ENCODE measurements at regions not wholly inside any gene's neighbourhood (a gene's known extent, or its start where the extent isn't known, plus 50 kb on each side); places are given as distances from the start of the nearest gene placed in this dataset.
"Not testable (repeated sequence)": the region's sequence is repeated elsewhere in the genome, so short reads cannot be mapped to it uniquely, and the experiment has no call there.

DNA sequence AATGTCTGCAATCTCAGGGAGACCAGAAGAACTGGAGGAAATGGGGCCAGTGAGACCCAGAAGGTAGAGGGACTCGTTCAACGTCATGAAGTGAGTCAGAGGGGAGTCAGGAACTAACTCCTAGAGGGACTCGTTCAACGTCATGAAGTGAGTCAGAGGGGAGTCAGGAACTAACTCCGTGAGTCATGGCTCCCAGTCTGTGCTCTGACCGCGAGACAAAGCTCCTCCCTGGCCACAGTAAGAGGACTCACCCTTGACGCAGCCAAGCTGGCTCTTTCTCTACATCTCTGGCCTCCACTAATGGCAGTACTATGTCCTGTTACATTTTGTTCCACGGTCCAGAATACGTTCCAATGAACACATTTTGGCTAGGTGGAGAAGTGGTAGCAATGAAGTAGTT is 902.5 kb downstream of the KCNJ2 start:
- DNase-seq (ENCODE audit: low read depth in 3 of 3): no peak

DNA sequence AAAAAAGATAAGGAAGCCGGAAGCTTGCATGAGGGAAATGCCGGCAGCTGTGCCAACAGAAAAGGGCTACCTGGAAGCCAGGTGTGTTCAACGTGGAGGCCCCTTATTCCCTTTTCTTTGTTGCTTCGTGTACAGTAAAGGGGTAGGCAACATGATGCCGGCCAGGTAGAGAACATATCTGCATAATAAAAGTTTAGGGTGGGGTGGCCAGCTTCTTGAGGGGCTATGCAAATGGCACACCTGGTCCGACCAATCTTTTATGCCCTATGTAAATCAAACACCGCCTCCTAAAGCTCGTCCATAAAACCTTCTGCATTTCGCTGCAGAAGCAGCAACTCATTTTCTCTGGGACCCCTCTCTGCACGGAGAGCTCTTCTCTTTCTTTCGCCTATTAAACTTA is 911.6 kb downstream of the KCNJ2 start:
- no peak for DNase-seq (ENCODE audit: low read depth in 3 of 3)

DNA sequence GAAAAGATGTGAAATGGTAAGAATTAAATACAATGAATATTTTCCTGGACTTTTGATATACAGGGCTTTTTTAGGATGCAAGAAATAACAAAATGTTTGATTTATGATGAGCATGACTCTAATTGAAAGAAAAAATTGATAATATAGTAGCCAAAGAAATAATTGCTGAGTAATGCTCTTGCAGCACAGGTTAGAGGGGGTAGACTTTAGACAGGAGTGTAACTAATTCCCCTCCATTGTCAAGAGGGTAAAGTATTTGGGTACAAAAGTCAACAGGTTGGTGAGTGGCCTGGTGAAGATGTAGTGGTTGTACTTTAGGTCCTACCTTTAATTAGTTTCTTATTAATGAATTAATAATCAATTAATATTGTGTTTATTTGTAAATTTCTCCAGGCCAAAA is 912.3 kb downstream of the KCNJ2 start:
- DNase-seq (ENCODE audit: low read depth in 3 of 3): no peak

GRCh38 chr17:71084219-71084618 is 914.9 kb downstream of the KCNJ2 start:
- no peak for DNase-seq (ENCODE audit: low read depth in 3 of 3)

DNA sequence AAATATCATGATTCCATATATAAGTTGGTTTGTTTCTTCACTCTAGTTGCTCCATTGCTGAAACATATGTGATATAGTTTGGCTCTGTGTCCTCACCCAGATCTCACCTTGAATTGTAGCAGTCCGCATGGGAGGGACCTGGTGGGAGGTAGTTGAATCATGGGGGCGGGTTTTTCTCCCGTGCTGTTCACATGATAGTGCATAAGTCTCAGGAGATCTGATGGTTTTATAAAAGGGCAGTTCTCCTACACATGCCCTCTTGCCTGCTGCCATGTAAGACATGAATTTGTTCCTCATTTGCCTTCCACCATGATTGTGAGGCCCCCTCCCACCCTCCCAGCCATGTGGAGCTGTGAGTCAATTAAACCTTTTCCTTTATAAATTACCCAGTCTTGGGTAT is 915.5 kb downstream of the KCNJ2 start:
- no peak for DNase-seq (ENCODE audit: low read depth in 3 of 3)

DNA sequence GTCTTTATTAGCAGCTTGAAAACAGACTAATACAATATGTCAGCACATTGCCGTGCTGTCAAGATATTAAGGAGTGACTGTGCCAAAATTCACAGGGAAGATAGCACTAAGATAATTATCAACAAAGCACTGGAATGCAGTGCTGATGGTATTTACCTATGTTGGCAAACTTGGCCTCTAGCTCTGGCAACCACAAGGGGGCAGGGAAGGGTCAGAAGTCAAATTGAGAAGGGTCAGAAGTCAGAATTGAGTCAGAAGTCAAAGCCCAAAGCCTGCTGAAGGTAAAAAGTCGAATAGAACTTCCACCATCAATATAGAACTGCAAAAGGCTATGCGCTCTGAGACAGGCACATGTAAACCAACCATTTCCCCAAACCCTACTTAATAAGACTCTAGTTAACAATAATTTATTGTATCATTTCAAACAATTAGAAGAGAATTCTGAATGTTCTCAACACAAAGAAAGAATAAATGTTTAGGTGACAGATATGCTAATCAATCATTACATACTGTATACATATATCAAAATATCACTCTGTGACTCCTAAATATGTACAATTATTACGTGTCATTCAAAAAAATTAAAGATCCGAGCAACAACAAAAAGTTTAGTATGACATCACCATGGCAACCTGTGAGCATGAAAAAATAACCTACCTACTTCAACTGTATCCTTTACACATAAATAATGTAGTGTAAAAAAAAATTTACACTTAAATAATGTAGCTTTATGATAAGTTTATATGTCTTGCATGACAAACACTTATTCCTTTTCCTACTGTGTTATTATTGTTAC is 916.1 kb downstream of the KCNJ2 start:
- no peak for DNase-seq (ENCODE audit: low read depth in 3 of 3)

- no peak for DNase-seq (ENCODE audit: low read depth in 3 of 3)
Measured at GRCh38 chr17:71089431-71089830, 920.1 kb downstream of the KCNJ2 start.

DNA sequence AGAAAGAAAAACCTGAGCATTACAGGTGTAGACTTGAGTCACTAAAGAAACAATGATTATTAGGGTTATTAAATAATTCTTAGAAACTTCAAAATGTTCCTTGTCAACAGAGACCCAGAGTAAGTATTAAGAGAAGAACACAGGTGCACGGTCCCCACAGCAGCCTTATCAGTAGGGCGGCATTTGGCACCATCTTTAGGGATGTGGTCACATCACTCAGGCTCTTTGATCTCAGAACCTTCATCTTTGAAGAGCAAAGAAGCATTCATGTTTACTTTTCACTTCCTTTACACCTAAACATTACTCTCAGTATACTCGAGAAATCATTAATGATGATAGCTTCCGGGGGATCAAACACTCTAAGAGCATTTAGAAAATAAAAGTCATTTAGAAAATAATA is 928.7 kb downstream of the KCNJ2 start:
- DNase-seq (ENCODE audit: low read depth in 3 of 3): no peak

DNA sequence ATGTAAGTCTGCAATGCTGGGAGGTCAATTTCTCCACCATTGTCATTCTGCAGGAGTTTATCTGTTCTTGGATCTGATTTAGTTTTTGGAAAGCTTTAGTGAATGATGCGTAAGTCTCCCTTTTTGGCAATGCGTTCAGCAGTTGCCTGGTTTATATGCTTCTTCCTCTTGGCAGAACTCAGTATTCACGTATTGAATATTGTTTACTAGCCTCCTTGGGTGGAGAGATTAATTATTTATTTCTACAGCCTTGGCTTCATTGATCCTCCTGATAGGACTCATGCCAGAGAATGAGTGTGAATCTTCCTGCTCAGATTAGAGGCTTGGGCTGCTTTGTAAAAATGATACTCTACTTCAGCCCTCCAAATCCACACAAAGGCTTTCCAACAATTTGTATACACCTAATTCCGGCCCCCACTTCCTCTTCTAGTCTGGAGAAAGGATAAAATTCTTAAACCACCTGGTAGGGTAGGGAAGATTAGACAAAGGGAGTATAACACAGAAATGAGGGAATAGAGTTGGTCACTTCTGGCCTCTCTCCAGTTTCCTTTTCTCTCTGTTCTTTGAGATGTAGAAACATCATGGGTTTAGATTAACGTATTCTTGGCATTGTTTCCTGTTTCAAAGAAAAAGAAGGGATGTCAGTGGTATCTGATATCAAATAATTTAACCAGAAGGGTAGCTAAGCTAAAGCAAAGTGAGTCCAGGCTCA is 929.8 kb downstream of the KCNJ2 start:
- no peak for DNase-seq (ENCODE audit: low read depth in 3 of 3)

GRCh38 chr17:71102777-71103176 is 933.4 kb downstream of the KCNJ2 start:
- DNase-seq (ENCODE audit: low read depth in 3 of 3): no peak

GRCh38 chr17:71104225-71104624 is 934.9 kb downstream of the KCNJ2 start:
- no peak for DNase-seq (ENCODE audit: low read depth in 3 of 3)

GRCh38 chr17:71106056-71106455 is 936.7 kb downstream of the KCNJ2 start:
- DNase-seq (ENCODE audit: low read depth in 3 of 3): not testable (repeated sequence)

- DNase-seq (ENCODE audit: low read depth in 3 of 3): no peak
Measured at GRCh38 chr17:71107136-71107535, 937.8 kb downstream of the KCNJ2 start.

DNA sequence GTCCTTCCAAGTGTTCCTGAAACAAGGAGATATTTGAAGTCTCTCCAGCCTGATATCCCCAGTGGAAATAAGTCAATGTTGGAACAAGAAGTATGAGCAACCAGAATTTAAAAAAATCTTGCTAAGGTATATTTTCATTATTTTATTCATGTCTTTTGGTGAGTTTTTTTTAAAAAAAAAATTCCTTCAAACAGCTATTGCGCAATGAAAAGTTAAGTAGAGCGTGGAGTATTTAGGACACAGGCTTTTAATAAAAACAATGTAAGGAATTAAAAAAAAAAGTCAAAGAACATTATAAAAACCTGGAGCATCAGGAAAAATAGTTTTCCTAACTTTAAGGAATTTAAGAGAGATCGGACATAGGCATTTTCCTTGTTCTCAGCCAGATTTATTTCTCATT is 940.4 kb downstream of the KCNJ2 start:
- DNase-seq (ENCODE audit: low read depth in 3 of 3): no peak

- DNase-seq (ENCODE audit: low read depth in 3 of 3): no peak
Measured at GRCh38 chr17:71110326-71110725, 941.0 kb downstream of the KCNJ2 start.

- DNase-seq (ENCODE audit: low read depth in 3 of 3): no peak
Measured at GRCh38 chr17:71111460-71111859, 942.1 kb downstream of the KCNJ2 start.

- DNase-seq (ENCODE audit: low read depth in 3 of 3): no peak
Measured at GRCh38 chr17:71111934-71112333, 942.6 kb downstream of the KCNJ2 start.

DNA sequence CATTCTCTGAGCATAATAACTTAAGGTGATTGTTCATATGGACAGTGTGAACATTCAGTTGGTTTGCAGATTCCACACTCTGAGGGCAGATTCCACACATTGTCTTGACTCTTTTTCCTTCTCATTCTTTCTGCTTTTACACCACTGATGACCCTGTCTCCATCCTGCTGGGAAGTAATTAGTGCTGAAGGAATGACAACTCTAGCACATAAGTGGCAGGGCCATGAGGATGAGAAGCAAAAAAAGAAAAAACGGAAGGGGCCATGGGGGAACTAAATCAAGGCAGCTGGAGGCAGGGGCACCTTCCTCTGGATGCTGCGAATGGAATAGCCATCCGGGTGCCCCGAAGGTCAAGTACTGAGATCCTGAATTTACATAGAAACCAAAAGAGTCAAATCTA is 944.0 kb downstream of the KCNJ2 start:
- DNase-seq (ENCODE audit: low read depth in 3 of 3): no peak

- DNase-seq (ENCODE audit: low read depth in 3 of 3): no peak
Measured at GRCh38 chr17:71114911-71115668, 945.8 kb downstream of the KCNJ2 start.

DNA sequence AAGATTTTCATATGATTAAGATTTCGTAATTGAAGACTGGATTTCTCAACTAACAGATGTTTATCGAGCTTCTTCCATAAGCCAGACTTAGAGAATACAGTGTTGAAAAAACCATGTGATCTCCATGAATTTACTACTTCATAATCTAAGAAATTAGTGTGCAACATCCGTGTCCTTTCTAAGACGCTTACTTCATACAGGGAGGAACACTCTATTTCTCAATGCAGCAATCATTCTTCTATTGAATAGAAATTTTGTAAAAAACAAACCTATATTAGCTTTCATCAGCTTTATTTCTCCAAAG is 946.3 kb downstream of the KCNJ2 start:
- DNase-seq (ENCODE audit: low read depth in 3 of 3): no peak

DNA sequence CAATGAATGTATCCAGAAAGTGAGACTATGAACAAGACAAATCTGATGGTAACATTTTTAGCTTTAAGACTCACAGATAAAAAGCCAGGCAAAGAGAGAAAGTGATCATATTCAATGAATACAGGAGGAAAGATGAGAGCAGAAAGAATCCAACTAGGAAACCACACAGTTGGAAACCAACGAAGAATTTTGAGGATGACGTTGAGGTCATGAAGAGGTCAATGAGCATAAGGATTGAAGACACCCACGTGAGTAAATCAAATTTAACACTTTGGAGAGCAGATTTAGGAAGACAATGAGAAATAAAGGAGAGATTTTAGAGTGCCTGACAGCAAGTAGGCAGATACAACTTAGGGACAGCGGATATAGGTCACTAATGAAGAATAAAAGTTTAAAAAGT is 948.1 kb downstream of the KCNJ2 start:
- no peak for DNase-seq (ENCODE audit: low read depth in 3 of 3)

DNA sequence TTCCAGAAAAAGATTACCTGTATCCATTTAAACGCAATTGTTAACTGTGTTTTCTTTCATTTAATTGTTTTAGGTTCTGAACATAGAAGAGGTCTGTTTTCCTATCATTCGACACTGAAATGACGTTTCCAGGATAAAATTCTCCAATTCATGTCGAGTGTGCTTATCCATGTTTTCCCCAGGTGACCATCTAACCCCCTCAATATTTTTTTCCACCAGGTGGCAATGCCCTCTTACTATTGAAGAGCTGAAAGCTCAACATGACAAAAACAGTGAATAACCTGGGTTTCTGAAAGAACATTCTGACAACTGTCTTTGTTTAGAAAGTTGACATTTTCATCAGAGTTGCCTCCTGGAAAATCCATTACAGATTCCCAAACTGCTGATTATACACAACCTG is 948.7 kb downstream of the KCNJ2 start:
- DNase-seq (ENCODE audit: low read depth in 3 of 3): no peak

DNA sequence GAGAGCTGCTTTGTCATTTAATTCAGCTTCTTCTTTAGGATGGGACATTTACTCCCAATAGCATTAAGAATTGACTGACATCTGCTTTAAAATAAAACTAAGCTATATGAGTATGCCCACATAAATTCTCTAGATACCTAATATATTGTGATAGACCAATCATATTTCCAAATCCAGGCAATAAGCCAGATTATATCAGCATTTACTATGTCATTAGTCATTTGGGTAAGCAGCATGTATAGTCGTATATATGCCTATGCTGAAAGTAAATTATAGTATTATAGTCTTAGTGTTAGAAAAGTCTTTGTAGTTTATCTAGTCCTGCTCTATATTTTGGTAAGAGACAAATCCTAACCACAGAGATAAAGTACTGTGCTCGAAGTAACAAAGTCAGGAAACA is 958.1 kb downstream of the KCNJ2 start:
- no peak for DNase-seq (ENCODE audit: low read depth in 3 of 3)
